ENCODE measurements at regions not wholly inside any gene's neighbourhood (a gene's known extent, or its start where the extent isn't known, plus 50 kb on each side); places are given as distances from the start of the nearest gene placed in this dataset.

DNA sequence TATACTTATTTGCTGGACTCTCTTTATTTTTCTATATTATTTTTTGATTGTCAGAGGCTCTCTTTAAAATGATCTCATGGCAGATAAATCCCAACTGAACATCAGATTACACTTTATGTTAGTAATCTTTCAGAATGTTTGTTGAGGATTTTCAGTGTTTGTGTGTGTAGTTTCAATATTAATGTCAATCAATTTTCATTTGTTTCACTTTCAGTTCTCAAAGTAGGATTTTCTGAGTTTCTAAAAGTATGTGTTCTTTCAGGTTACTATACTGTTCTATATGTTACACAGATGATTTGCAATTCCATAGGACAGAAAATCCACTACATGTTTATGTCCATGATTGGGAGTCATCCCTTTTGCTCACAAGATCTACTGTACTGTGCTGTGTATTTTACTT is 311.9 kb upstream of the POT1 start:
- Histone ChIP-seq H3K4me1 (ENCODE audit: insufficient read depth) (no peaks in the 10 kb centered on the region), H3K9me2 (replicated peaks; ENCODE audit: insufficient read depth) (no peaks in the 10 kb centered on the region), H3K36me3 (replicated peaks; ENCODE audit: insufficient read depth, low read depth) (no peaks in the 10 kb centered on the region), H3K4me3 (no peak overlapping the region), H4K20me1 (ENCODE audit: insufficient read depth, poor library complexity, severe bottlenecking) (no peaks in the 10 kb centered on the region), H3K9me3 (ENCODE audit: low read depth) (no peaks in the 10 kb centered on the region), H2AFZ (no peak overlapping the region), H3K27me3 (no peaks in the 10 kb centered on the region), H3K4me2 (no peak overlapping the region), H3K79me2 (no peaks in the 10 kb centered on the region), H3K27ac (no peak overlapping the region)
- no peak for TF ChIP-seq EZH2 (IDR thresholded peaks at IDR 0.05; ENCODE audit: borderline replicate concordance)
- no peak for DNase-seq (ENCODE audit: low spot score)

DNA sequence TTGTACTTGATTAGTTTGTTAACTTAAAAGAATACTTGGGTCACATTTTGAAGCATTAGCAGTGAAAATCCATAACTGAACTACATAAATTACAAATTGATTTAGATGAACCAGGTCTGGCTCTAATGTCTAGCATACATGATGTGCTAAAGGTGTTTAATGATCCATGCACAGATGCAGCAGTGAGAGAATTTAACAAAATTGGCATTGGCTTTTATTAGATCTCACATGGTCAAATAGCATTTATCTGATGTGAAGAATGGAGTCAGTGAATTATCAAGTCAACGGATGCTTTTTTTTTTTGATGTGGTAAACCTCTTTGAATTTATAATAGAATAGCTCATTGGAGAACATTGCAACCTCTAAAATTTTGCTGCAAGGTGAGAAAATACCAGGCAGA is 293.0 kb upstream of the POT1 start:
- no peak overlapping the region for H3K4me2 ChIP-seq
- no peak overlapping the region for H3K27ac ChIP-seq
- TF ChIP-seq EZH2phosphoT487 (IDR thresholded peaks at IDR 0.05; ENCODE audit: low read depth, severe bottlenecking, unreplicated experiment) (no peak), EZH2 (IDR thresholded peaks at IDR 0.05; ENCODE audit: borderline replicate concordance) (no peak)
- TF ChIP-seq, protein P1, sequence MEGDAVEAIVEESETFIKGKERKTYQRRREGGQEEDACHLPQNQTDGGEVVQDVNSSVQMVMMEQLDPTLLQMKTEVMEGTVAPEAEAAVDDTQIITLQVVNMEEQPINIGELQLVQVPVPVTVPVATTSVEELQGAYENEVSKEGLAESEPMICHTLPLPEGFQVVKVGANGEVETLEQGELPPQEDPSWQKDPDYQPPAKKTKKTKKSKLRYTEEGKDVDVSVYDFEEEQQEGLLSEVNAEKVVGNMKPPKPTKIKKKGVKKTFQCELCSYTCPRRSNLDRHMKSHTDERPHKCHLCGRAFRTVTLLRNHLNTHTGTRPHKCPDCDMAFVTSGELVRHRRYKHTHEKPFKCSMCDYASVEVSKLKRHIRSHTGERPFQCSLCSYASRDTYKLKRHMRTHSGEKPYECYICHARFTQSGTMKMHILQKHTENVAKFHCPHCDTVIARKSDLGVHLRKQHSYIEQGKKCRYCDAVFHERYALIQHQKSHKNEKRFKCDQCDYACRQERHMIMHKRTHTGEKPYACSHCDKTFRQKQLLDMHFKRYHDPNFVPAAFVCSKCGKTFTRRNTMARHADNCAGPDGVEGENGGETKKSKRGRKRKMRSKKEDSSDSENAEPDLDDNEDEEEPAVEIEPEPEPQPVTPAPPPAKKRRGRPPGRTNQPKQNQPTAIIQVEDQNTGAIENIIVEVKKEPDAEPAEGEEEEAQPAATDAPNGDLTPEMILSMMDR (IDR thresholded peaks at IDR 0.05; ENCODE audit: poor library complexity): no peak
- no peaks in the 10 kb centered on the region for H3K79me2 ChIP-seq
- no peaks in the 10 kb centered on the region for H3K27me3 ChIP-seq
- no peaks in the 10 kb centered on the region for H3K9me2 ChIP-seq (replicated peaks; ENCODE audit: insufficient read depth)
- no peak overlapping the region for H3K4me3 ChIP-seq
- no peak for DNase-seq (ENCODE audit: low spot score)
- 92% methylated on average over 1 of the region's 1 CpG for WGBS (ENCODE audit: low lambda C conversion rate, missing lambda C conversion rate)
- no peaks in the 10 kb centered on the region for H3K36me3 ChIP-seq (replicated peaks; ENCODE audit: insufficient read depth, low read depth)
- no peaks in the 10 kb centered on the region for H3K9me3 ChIP-seq (ENCODE audit: low read depth)
- no peak overlapping the region for H2AFZ ChIP-seq
- H4K20me1 ChIP-seq (ENCODE audit: insufficient read depth, poor library complexity, severe bottlenecking): no peaks in the 10 kb centered on the region
- H3K4me1 ChIP-seq (ENCODE audit: insufficient read depth): no peaks in the 10 kb centered on the region

DNA sequence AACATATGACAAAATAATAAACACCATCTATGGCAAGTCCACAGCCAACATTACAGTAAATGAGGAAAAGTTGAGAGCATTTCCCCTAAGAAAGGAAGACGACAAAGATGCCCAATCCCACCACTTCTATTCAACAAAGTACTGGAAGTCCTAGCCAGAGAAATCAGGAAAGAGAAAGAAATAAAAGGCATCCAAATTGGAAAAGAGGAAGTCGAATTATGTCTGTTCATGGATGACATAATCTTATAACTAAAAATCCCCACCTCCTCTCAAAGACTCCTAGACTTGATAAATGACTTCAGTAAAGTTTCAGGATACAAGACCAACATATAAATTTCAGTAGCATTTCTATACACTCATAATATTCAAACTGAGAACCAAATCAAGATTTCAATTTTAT is 288.5 kb upstream of the POT1 start:
- no peaks in the 10 kb centered on the region for H3K9me2 ChIP-seq (replicated peaks; ENCODE audit: insufficient read depth)
- H3K36me3 ChIP-seq (replicated peaks; ENCODE audit: insufficient read depth, low read depth): no peaks in the 10 kb centered on the region
- H3K79me2 ChIP-seq: no peaks in the 10 kb centered on the region
- no peak overlapping the region for H3K27ac ChIP-seq
- no peak for DNase-seq (ENCODE audit: low spot score)
- H2AFZ ChIP-seq: no peak overlapping the region
- WGBS (ENCODE audit: low lambda C conversion rate, missing lambda C conversion rate): 88% methylated on average over 2 of the region's 2 CpGs
- H3K4me3 ChIP-seq: no peak overlapping the region
- no peak for TF ChIP-seq EZH2phosphoT487 (IDR thresholded peaks at IDR 0.05; ENCODE audit: low read depth, severe bottlenecking, unreplicated experiment)
- no peak for TF ChIP-seq EZH2 (IDR thresholded peaks at IDR 0.05; ENCODE audit: borderline replicate concordance)
- TF ChIP-seq, protein P1 (IDR thresholded peaks at IDR 0.05; ENCODE audit: poor library complexity): no peak
- no peaks in the 10 kb centered on the region for H4K20me1 ChIP-seq (ENCODE audit: insufficient read depth, poor library complexity, severe bottlenecking)
- no peaks in the 10 kb centered on the region for H3K27me3 ChIP-seq
- H3K4me2 ChIP-seq: no peak overlapping the region
- H3K9me3 ChIP-seq (ENCODE audit: low read depth): no peaks in the 10 kb centered on the region
- no peaks in the 10 kb centered on the region for H3K4me1 ChIP-seq (ENCODE audit: insufficient read depth)

DNA sequence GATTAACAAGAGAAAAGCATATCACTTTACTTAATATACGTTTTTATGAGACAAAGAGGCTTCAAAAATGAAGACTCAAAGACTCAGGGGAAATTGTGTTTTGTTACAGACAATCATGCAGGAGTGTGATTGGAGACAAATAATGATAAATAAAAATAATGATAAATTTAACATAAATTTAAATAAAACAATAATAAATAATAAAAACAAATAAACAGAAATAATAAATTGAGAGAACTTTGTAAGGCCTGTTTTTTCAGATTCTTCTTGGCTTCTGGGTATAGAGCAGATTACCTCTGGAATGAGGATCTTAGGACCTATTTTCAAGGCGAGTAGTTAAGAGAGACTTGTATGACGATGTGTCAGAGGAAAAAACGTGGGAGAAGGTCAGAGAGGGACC is 271.4 kb upstream of the POT1 start:
- Histone ChIP-seq H3K27ac (no peak overlapping the region), H3K4me1 (ENCODE audit: insufficient read depth) (no peaks in the 10 kb centered on the region), H4K20me1 (ENCODE audit: insufficient read depth, poor library complexity, severe bottlenecking) (no peaks in the 10 kb centered on the region), H3K36me3 (replicated peaks; ENCODE audit: insufficient read depth, low read depth) (no peaks in the 10 kb centered on the region), H3K4me2 (no peak overlapping the region), H2AFZ (no peak overlapping the region), H3K79me2 (no peaks in the 10 kb centered on the region), H3K4me3 (no peak overlapping the region), H3K9me3 (ENCODE audit: low read depth) (no peaks in the 10 kb centered on the region), H3K27me3 (no peaks in the 10 kb centered on the region), H3K9me2 (replicated peaks; ENCODE audit: insufficient read depth) (no peaks in the 10 kb centered on the region)
- WGBS (ENCODE audit: low lambda C conversion rate, missing lambda C conversion rate): 77% methylated on average over 4 of the region's 4 CpGs
- TF ChIP-seq, protein P1 (IDR thresholded peaks at IDR 0.05; ENCODE audit: poor library complexity): no peak
- TF ChIP-seq EZH2 (IDR thresholded peaks at IDR 0.05; ENCODE audit: borderline replicate concordance) (no peak), EZH2phosphoT487 (IDR thresholded peaks at IDR 0.05; ENCODE audit: low read depth, severe bottlenecking, unreplicated experiment) (no peak)
- no peak for DNase-seq (ENCODE audit: low spot score)

Data from hepatocyte (in vitro differentiated cells).